ENCODE measurements at regions not wholly inside any gene's neighbourhood (a gene's known extent, or its start where the extent isn't known, plus 50 kb on each side); places are given as distances from the start of the nearest gene placed in this dataset.

DNA sequence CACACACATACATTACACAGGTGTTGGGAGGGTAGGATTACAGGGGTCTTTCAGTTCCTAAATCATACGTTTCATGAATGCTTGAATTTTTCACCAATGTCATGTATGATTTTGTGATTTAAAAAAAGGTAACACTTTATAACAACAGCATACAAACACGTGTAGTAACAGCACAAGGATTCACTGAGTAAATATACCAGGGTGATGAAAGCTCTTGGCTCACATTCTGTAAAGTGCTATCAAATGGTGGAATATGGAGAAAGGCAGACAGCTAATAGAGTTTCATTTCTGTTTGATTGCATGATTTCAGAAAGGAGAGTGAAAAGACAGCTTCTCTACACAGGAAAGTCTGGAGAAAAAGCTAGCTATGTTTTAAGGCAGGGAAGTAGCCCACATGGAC is 231.9 kb downstream of the CD83 start:
- H3K79me2 ChIP-seq (ENCODE audit: insufficient read depth, low read length) = no peaks in the 10 kb centered on the region
- H3K9me3 ChIP-seq (ENCODE audit: low read depth, low read length) = no peaks in the 10 kb centered on the region
- no peaks in the 10 kb centered on the region for H4K20me1 ChIP-seq (ENCODE audit: insufficient read depth, low read length)
- H2AFZ ChIP-seq (ENCODE audit: low read length) = no peak overlapping the region
- no peak for DNase-seq (ENCODE audit: insufficient read length, low spot score, missing footprints)
- H3K4me2 ChIP-seq (ENCODE audit: insufficient read depth, low read length) = no peak overlapping the region
- H3K4me1 ChIP-seq (ENCODE audit: insufficient read depth, low read length) = no peaks in the 10 kb centered on the region
- TF ChIP-seq, protein P1, sequence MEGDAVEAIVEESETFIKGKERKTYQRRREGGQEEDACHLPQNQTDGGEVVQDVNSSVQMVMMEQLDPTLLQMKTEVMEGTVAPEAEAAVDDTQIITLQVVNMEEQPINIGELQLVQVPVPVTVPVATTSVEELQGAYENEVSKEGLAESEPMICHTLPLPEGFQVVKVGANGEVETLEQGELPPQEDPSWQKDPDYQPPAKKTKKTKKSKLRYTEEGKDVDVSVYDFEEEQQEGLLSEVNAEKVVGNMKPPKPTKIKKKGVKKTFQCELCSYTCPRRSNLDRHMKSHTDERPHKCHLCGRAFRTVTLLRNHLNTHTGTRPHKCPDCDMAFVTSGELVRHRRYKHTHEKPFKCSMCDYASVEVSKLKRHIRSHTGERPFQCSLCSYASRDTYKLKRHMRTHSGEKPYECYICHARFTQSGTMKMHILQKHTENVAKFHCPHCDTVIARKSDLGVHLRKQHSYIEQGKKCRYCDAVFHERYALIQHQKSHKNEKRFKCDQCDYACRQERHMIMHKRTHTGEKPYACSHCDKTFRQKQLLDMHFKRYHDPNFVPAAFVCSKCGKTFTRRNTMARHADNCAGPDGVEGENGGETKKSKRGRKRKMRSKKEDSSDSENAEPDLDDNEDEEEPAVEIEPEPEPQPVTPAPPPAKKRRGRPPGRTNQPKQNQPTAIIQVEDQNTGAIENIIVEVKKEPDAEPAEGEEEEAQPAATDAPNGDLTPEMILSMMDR (IDR thresholded peaks at IDR 0.05; ENCODE audit: extremely low read depth, low read depth, low read length) = no peak
- H3K27me3 ChIP-seq (ENCODE audit: insufficient read depth, low read length) = peaks cover 4% of the 10 kb centered on the region
- no peaks in the 10 kb centered on the region for H3K36me3 ChIP-seq (ENCODE audit: insufficient read depth, low read length)
- H3K27ac ChIP-seq (ENCODE audit: low read depth, low read length) = no peak overlapping the region
- no peak overlapping the region for H3K4me3 ChIP-seq (ENCODE audit: insufficient read depth, low read length)

DNA sequence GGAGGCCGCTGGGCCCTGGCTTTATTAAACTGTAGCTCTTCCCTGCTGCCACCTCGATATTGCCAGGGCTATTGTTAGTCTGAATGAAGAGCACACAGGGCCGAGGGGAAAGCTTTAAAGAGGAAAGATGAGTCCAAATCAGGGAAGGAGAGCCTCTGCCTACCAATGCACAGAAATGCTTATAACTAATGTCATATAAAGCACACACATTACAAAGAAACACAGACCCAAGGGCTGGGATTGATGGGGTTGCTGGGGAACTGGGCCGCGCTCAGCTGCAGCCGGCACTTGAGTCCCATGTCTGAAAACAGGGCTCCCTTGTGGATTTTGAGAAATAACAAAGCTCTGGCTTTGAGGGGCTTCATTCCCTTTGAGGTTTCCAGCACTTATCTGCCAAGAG is 232.6 kb downstream of the CD83 start:
- peaks cover 5% of the 10 kb centered on the region for H3K4me1 ChIP-seq (ENCODE audit: insufficient read depth, low read length)
- H3K27ac ChIP-seq (ENCODE audit: low read depth, low read length) = no peak overlapping the region
- peaks cover 4% of the 10 kb centered on the region for H3K27me3 ChIP-seq (ENCODE audit: insufficient read depth, low read length)
- TF ChIP-seq, protein P1 (IDR thresholded peaks at IDR 0.05; ENCODE audit: extremely low read depth, low read depth, low read length) = no peak
- no peak for DNase-seq (ENCODE audit: insufficient read length, low spot score, missing footprints)
- no peak overlapping the region for H3K4me3 ChIP-seq (ENCODE audit: insufficient read depth, low read length)
- H3K79me2 ChIP-seq (ENCODE audit: insufficient read depth, low read length) = no peaks in the 10 kb centered on the region
- H3K36me3 ChIP-seq (ENCODE audit: insufficient read depth, low read length) = no peaks in the 10 kb centered on the region
- H3K9me3 ChIP-seq (ENCODE audit: low read depth, low read length) = no peaks in the 10 kb centered on the region
- H4K20me1 ChIP-seq (ENCODE audit: insufficient read depth, low read length) = no peaks in the 10 kb centered on the region
- H3K4me2 ChIP-seq (ENCODE audit: insufficient read depth, low read length) = no peak overlapping the region
- no peak overlapping the region for H2AFZ ChIP-seq (ENCODE audit: low read length)

DNA sequence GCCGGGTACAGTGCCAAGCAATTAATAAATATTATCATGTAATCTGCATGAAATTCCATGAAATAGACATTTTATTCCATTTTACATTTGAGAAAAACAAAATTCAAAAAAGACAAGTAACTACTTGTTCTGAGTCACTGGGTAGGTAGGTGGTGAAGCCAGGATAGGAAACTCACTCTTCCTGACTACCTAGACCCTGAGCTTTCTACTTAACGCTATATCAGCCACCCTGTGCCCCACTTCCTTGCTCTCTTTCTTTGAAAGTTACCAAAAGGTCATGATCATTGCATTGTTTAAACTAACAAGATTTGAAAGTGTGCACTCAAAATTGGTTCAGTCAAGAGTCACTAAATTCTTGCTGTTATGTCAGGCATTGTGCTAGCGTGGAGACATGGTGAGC is 235.7 kb downstream of the CD83 start:
- Histone ChIP-seq H4K20me1 (ENCODE audit: insufficient read depth, low read length) (no peaks in the 10 kb centered on the region), H2AFZ (ENCODE audit: low read length) (no peak overlapping the region), H3K36me3 (ENCODE audit: insufficient read depth, low read length) (no peaks in the 10 kb centered on the region), H3K9me3 (ENCODE audit: low read depth, low read length) (no peaks in the 10 kb centered on the region), H3K4me1 (ENCODE audit: insufficient read depth, low read length) (peaks cover 5% of the 10 kb centered on the region), H3K79me2 (ENCODE audit: insufficient read depth, low read length) (no peaks in the 10 kb centered on the region), H3K27me3 (ENCODE audit: insufficient read depth, low read length) (no peaks in the 10 kb centered on the region), H3K27ac (ENCODE audit: low read depth, low read length) (no peak overlapping the region), H3K4me3 (ENCODE audit: insufficient read depth, low read length) (no peak overlapping the region), H3K4me2 (ENCODE audit: insufficient read depth, low read length) (no peak overlapping the region)
- no peak for DNase-seq (ENCODE audit: insufficient read length, low spot score, missing footprints)
- TF ChIP-seq, protein P1 (IDR thresholded peaks at IDR 0.05; ENCODE audit: extremely low read depth, low read depth, low read length) = no peak

DNA sequence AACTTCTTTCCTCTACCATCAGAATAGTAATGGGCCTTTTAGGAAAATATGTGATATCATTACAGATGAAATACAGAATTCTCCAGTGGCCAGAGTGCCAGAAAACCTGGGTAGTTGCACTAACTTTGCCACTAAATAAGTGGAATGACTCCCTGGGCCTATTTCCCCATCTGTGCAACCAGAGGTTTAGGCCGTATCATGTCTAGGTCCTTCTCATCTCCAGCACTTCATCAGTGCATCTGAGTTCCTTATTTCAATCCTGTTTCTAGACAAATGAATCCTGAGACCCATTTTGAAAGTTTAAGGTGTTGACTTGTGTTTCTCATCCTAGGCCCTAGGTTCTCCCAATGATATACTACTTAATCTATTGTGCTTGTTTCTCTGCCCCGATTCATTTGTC is 236.2 kb downstream of the CD83 start:
- no peaks in the 10 kb centered on the region for H3K36me3 ChIP-seq (ENCODE audit: insufficient read depth, low read length)
- H2AFZ ChIP-seq (ENCODE audit: low read length) = no peak overlapping the region
- H3K27ac ChIP-seq (ENCODE audit: low read depth, low read length) = no peak overlapping the region
- peaks cover 5% of the 10 kb centered on the region for H3K4me1 ChIP-seq (ENCODE audit: insufficient read depth, low read length)
- no peaks in the 10 kb centered on the region for H3K27me3 ChIP-seq (ENCODE audit: insufficient read depth, low read length)
- H4K20me1 ChIP-seq (ENCODE audit: insufficient read depth, low read length) = no peaks in the 10 kb centered on the region
- no peak for DNase-seq (ENCODE audit: insufficient read length, low spot score, missing footprints)
- H3K9me3 ChIP-seq (ENCODE audit: low read depth, low read length) = no peaks in the 10 kb centered on the region
- H3K79me2 ChIP-seq (ENCODE audit: insufficient read depth, low read length) = no peaks in the 10 kb centered on the region
- TF ChIP-seq, protein P1 (IDR thresholded peaks at IDR 0.05; ENCODE audit: extremely low read depth, low read depth, low read length) = no peak
- no peak overlapping the region for H3K4me2 ChIP-seq (ENCODE audit: insufficient read depth, low read length)
- H3K4me3 ChIP-seq (ENCODE audit: insufficient read depth, low read length) = no peak overlapping the region
